ENCODE measurements at regions not wholly inside any gene's neighbourhood (a gene's known extent, or its start where the extent isn't known, plus 50 kb on each side); places are given as distances from the start of the nearest gene placed in this dataset.
A peak's percentile ranks its signal among the peaks of the same experiment; 100 is the strongest.
"Not testable (repeated sequence)": the region's sequence is repeated elsewhere in the genome, so short reads cannot be mapped to it uniquely, and the experiment has no call there.

- DNase-seq = no peak
Measured at GRCh38 chr6:82588020-82588419, 224.4 kb downstream of the TPBG start.

- no peak for DNase-seq
Measured at GRCh38 chr6:82588859-82589412, 225.3 kb downstream of the TPBG start.

- peak; percentile 20 to 28 for DNase-seq
Measured at GRCh38 chr6:82589509-82590206, 226.0 kb downstream of the TPBG start.

- peak; percentile 88 to 94 for DNase-seq
Measured at GRCh38 chr6:82597201-82597600, 233.6 kb downstream of the TPBG start.

GRCh38 chr6:82602776-82603175 is 239.2 kb downstream of the TPBG start:
- DNase-seq = no peak

- DNase-seq = no peak
Measured at GRCh38 chr6:82603871-82604270, 240.3 kb downstream of the TPBG start.

GRCh38 chr6:82607998-82608725 is 244.5 kb downstream of the TPBG start:
- DNase-seq = no peak

- DNase-seq = no peak
Measured at GRCh38 chr6:82608781-82609180, 245.2 kb downstream of the TPBG start.

- no peak for DNase-seq
Measured at GRCh38 chr6:82611751-82612150, 248.1 kb downstream of the TPBG start.

GRCh38 chr6:82612475-82613039 is 248.9 kb downstream of the TPBG start:
- DNase-seq = no peak

- DNase-seq = no peak
Measured at GRCh38 chr6:82614518-82614917, 250.9 kb downstream of the TPBG start.

GRCh38 chr6:82616386-82617028 is 252.9 kb downstream of the TPBG start:
- DNase-seq = no peak

- no peak for DNase-seq
Measured at GRCh38 chr6:82617648-82618047, 254.0 kb downstream of the TPBG start.

GRCh38 chr6:82619573-82619972 is 256.0 kb downstream of the TPBG start:
- no peak for DNase-seq

- DNase-seq = no peak
Measured at GRCh38 chr6:82622461-82622860, 258.8 kb downstream of the TPBG start.

GRCh38 chr6:82624251-82624650 is 260.6 kb downstream of the TPBG start:
- no peak for DNase-seq

- DNase-seq = not testable (repeated sequence)
Measured at GRCh38 chr6:82626946-82627345, 263.3 kb downstream of the TPBG start.

GRCh38 chr6:82629921-82630320 is 266.3 kb downstream of the TPBG start:
- no peak for DNase-seq

- no peak for DNase-seq
Measured at GRCh38 chr6:82641677-82642076, 278.1 kb downstream of the TPBG start.

- no peak for DNase-seq
Measured at GRCh38 chr6:82645536-82646230, 282.1 kb downstream of the TPBG start.

GRCh38 chr6:82646231-82646615 is 282.6 kb downstream of the TPBG start:
- no peak for DNase-seq

- DNase-seq = no peak
Measured at GRCh38 chr6:82651845-82652335, 288.3 kb downstream of the TPBG start.

- no peak for DNase-seq
Measured at GRCh38 chr6:82679232-82679631, 315.6 kb downstream of the TPBG start.

All from NCI-H1930 (cell line).